MM.1S (cell line): ENCODE measurements at regions not wholly inside any gene's neighbourhood (a gene's known extent, or its start where the extent isn't known, plus 50 kb on each side); places are given as distances from the start of the nearest gene placed in this dataset.

Source experiments
- DNase-seq: peaks from one replicate; pipeline ENCODE4 v3.0.0-alpha.2; 2015
- H2AFZ ChIP-seq: fragments of 300-600 bp; sonication (generic); 2 replicates; pipeline ENCODE4 v1.6.0; 2016; ENCODE audit warnings: antibody characterized with exemption, low read length
- H3F3A ChIP-seq: fragments of 300-600 bp; sonication (generic); 2 replicates; pipeline ENCODE4 v1.6.1; 2016; ENCODE audit warnings: mild to moderate bottlenecking, antibody characterized with exemption, low read length, moderate library complexity, mixed read lengths; ENCODE audit not compliant: insufficient read depth
- H3K27ac ChIP-seq: fragments of 300-600 bp; sonication (generic); 2 replicates; pipeline ENCODE4 v1.5.1; 2016; ENCODE audit warnings: mild to moderate bottlenecking, low read length
- H3K27me3 ChIP-seq: fragments of 300-600 bp; sonication (generic); replicated peaks from 2 replicates; pipeline ENCODE4 v1.6.0; 2016; ENCODE audit warnings: low read length; ENCODE audit not compliant: insufficient read depth
- H3K36me3 ChIP-seq: fragments of 300-600 bp; sonication (generic); replicated peaks from 2 replicates; pipeline ENCODE4 v1.6.1; 2016; ENCODE audit warnings: mild to moderate bottlenecking, low read length, mixed read lengths; ENCODE audit not compliant: insufficient read depth
- H3K4me1 ChIP-seq: fragments of 300-600 bp; sonication (generic); 2 replicates; pipeline ENCODE4 v1.6.1; 2016; ENCODE audit warnings: low read length, mixed read lengths
- H3K4me2 ChIP-seq: fragments of 300-600 bp; sonication (generic); 2 replicates; pipeline ENCODE4 v1.6.0; 2016; ENCODE audit warnings: low read depth, low read length
- H3K4me3 ChIP-seq: fragments of 300-600 bp; sonication (generic); 2 replicates; pipeline ENCODE4 v1.5.1; 2016; ENCODE audit warnings: low read length, mixed read lengths
- H3K79me2 ChIP-seq: fragments of 300-600 bp; sonication (generic); 2 replicates; pipeline ENCODE4 v1.6.1; 2016; ENCODE audit warnings: mixed run types, low read length, mixed read lengths
- H3K9ac ChIP-seq: fragments of 300-600 bp; sonication (generic); 2 replicates; pipeline ENCODE4 v1.6.1; 2016; ENCODE audit warnings: low read length, mixed read lengths
- H3K9me2 ChIP-seq: fragments of 300-600 bp; sonication (generic); replicated peaks from 2 replicates; pipeline ENCODE4 v1.6.1; 2016; ENCODE audit warnings: mild to moderate bottlenecking, low read length, mixed read lengths; ENCODE audit not compliant: insufficient read depth
- H3K9me3 ChIP-seq: fragments of 300-600 bp; sonication (generic); replicated peaks from 2 replicates; pipeline ENCODE4 v1.6.1; 2016; ENCODE audit warnings: mild to moderate bottlenecking, low read length, mixed read lengths; ENCODE audit not compliant: insufficient read depth
- H4K20me1 ChIP-seq: fragments of 300-600 bp; sonication (generic); 2 replicates; pipeline ENCODE4 v1.6.1; 2016; ENCODE audit warnings: mild to moderate bottlenecking, low read length, moderate library complexity, mixed read lengths; ENCODE audit not compliant: insufficient read depth
- EZH2 ChIP-seq: fragments of 300-600 bp; sonication (generic); optimal IDR thresholded peaks from 2 replicates; pipeline ENCODE3; 2017; ENCODE audit warnings: low read depth, mild to moderate bottlenecking, antibody characterized with exemption, low read length, mixed read lengths
- EZH2phosphoT487 ChIP-seq: fragments of 300-600 bp; sonication (generic); IDR thresholded peaks from 2 replicates; pipeline ENCODE4 v1.6.1; 2018; ENCODE audit warnings: antibody characterized with exemption, low read length
- TF ChIP-seq, protein P1 (sequence below): fragments of 300-600 bp; sonication (generic); IDR thresholded peaks from 2 replicates; pipeline ENCODE4 v1.5.1; 2016; ENCODE audit warnings: antibody characterized with exemption, low read length, mixed read lengths

DNA sequence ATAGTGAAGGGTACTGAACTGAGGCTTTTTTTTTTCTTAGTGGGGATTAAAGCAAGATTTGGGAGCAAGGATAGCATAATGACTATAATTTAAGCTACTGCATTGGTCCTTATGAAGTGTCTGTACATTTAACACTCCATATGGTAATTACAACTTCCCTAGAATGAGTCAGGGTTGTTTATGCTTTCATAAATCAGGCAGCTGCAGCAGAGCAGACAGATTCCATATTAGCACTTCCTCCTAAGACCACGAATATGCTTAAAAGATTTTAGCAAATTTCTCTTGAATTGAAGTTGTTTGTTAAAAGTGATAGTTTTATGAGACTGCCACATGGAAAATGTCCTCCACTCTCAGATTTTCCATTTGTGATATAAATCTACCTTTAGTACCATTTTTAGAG lies 401.1 kb upstream of the SPRY2 start:
- Histone ChIP-seq H3K36me3 (no peaks in the 10 kb centered on the region), H3K4me1 (no peaks in the 10 kb centered on the region), H2AFZ (no peak overlapping the region), H3F3A (no peaks in the 10 kb centered on the region), H3K79me2 (no peaks in the 10 kb centered on the region), H3K9me3 (no peaks in the 10 kb centered on the region), H3K9ac (no peak overlapping the region), H3K9me2 (no peaks in the 10 kb centered on the region), H3K4me2 (no peak overlapping the region), H3K27me3 (no peaks in the 10 kb centered on the region), H4K20me1 (no peaks in the 10 kb centered on the region), H3K27ac (no peak overlapping the region), H3K4me3 (no peak overlapping the region)
- TF ChIP-seq, protein P1, sequence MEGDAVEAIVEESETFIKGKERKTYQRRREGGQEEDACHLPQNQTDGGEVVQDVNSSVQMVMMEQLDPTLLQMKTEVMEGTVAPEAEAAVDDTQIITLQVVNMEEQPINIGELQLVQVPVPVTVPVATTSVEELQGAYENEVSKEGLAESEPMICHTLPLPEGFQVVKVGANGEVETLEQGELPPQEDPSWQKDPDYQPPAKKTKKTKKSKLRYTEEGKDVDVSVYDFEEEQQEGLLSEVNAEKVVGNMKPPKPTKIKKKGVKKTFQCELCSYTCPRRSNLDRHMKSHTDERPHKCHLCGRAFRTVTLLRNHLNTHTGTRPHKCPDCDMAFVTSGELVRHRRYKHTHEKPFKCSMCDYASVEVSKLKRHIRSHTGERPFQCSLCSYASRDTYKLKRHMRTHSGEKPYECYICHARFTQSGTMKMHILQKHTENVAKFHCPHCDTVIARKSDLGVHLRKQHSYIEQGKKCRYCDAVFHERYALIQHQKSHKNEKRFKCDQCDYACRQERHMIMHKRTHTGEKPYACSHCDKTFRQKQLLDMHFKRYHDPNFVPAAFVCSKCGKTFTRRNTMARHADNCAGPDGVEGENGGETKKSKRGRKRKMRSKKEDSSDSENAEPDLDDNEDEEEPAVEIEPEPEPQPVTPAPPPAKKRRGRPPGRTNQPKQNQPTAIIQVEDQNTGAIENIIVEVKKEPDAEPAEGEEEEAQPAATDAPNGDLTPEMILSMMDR, result no peak
- TF ChIP-seq EZH2phosphoT487 (no peak), EZH2 (no peak)
- no peak for DNase-seq

DNA sequence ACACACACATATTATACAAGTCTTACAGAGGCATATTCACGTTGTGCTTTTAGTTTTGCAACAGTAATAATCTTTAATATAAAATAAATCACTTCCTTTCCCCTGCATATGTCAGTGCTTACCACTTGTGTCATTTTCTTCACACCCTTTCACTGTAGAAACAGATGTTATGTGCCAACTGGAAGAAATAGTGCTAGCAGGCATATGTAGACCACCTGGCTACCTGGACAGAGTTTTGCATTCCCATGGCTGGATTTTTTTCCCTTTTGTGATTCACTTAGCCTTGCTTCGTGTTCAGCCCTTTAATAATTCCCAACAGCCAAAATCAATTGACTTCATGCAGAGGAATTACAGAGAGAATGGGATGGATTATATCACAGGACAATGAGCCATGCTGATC lies 399.1 kb upstream of the SPRY2 start:
- Histone ChIP-seq H3K36me3 (no peaks in the 10 kb centered on the region), H3K27ac (no peak overlapping the region), H3K4me1 (no peaks in the 10 kb centered on the region), H3K79me2 (no peaks in the 10 kb centered on the region), H3K9ac (no peak overlapping the region), H3K9me2 (no peaks in the 10 kb centered on the region), H3K27me3 (no peaks in the 10 kb centered on the region), H3K9me3 (no peaks in the 10 kb centered on the region), H3F3A (no peaks in the 10 kb centered on the region), H3K4me2 (no peak overlapping the region), H3K4me3 (no peak overlapping the region), H4K20me1 (no peaks in the 10 kb centered on the region), H2AFZ (no peak overlapping the region)
- TF ChIP-seq EZH2 (no peak), EZH2phosphoT487 (no peak)
- TF ChIP-seq, protein P1, result no peak
- DNase-seq, result no peak

DNA sequence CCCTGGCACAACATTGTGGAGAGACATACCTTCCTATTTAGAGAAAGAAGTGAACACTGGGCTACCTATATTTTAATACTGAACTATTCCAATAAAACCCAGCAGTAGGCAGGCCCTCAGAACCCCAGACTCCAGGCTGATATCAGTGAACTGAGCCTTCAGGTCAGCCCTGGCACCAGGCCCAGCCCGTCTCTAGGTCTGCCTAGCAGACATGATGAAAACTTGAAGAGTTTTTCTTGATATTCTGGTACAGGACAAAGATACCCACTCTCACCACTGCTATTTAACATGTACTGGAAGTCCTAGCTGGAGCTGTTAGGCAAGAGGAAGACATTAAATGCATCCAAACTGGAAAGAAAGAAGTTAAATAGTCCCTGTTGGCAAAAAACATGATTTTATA lies 396.6 kb upstream of the SPRY2 start:
- H3F3A ChIP-seq, result no peaks in the 10 kb centered on the region
- no peaks in the 10 kb centered on the region for H3K9me3 ChIP-seq
- no peaks in the 10 kb centered on the region for H3K4me1 ChIP-seq

More for the DNA sequence above, 396.6 kb upstream of the SPRY2 start:
- H3K79me2 ChIP-seq, result no peaks in the 10 kb centered on the region
- no peak overlapping the region for H3K9ac ChIP-seq
- H3K36me3 ChIP-seq, result no peaks in the 10 kb centered on the region
- no peak overlapping the region for H3K27ac ChIP-seq
- H4K20me1 ChIP-seq, result no peaks in the 10 kb centered on the region
- no peak overlapping the region for H3K4me3 ChIP-seq
- no peak overlapping the region for H2AFZ ChIP-seq
- H3K4me2 ChIP-seq, result no peak overlapping the region
- H3K27me3 ChIP-seq, result no peaks in the 10 kb centered on the region
- H3K9me2 ChIP-seq, result no peaks in the 10 kb centered on the region
- DNase-seq, result no peak
- TF ChIP-seq EZH2, result no peak
- no peak for TF ChIP-seq EZH2phosphoT487
- TF ChIP-seq, protein P1, result no peak
